G401.6 (cell line): ENCODE measurements at regions not wholly inside any gene's neighbourhood (a gene's known extent, or its start where the extent isn't known, plus 50 kb on each side); places are given as distances from the start of the nearest gene placed in this dataset.
A peak's percentile ranks its signal among the peaks of the same experiment; 100 is the strongest.
"Not testable (repeated sequence)": the region's sequence is repeated elsewhere in the genome, so short reads cannot be mapped to it uniquely, and the experiment has no call there.

Experiments used
- FAIRE-seq: peaks from 2 replicates; lab custom pipeline; 2012; peaks lifted over from hg19 to GRCh38; lab: Jason Lieb, UNC

- no peak for FAIRE-seq
Measured at GRCh38 chr4:79743014-79743413, 330.0 kb downstream of the ANTXR2 start.

DNA sequence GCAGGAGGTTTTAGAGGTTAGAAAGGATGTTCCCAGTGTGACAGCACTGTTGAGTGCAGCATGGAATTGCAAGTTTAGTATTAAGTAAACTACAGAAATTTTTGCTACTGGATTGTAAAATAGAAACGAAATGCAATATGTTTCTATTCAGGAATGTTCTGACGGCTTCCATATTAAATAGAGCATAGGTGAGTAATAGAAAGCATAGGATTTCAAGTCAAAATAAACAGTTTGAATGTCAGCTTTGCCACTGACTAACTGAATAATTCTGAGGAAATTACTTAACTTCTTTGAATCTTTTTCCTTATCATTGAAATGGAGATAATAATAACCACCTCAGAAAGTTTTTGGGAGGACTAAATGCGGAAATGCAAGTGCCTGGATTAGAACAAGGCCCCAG is 331.9 kb upstream of the GK2 start:
- FAIRE-seq = no peak

DNA sequence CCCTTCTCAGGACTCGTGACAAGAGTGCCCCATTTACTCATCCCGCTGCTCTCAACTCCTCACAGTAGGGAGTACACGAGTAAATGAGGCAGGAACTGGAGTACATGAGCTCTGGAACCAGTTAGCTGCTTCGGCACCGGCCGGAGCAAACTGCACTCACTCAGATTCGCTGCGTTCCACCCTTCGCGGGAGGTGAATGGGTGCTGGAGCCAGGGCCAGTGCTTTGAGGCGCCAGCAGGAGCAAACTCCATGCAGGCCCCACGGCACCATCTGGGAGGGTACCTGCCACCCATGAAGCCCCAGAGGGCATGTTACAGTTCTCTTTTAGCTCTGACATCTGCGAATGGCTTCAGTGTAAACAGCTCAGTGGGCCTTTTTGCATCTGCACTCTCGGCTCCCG is 315.5 kb upstream of the GK2 start:
- no peak for FAIRE-seq

DNA sequence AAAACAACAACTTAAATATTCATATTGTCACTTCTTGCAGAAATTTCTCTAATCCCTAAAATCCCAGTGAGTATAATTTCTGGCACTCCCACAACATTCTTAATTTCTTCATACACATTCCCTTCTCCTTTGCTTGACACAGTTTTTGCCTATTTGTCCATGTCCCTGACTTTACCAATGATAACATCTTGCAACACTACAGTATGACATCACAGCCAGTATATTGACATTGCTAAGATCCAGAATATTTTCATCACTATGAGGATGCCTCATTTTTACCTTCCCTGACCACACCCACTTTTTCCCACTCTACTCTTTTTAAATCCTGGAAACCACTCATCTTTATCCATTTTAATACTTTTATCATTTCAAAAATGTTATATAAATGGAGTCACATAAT is 292.3 kb upstream of the GK2 start:
- FAIRE-seq = no peak

DNA sequence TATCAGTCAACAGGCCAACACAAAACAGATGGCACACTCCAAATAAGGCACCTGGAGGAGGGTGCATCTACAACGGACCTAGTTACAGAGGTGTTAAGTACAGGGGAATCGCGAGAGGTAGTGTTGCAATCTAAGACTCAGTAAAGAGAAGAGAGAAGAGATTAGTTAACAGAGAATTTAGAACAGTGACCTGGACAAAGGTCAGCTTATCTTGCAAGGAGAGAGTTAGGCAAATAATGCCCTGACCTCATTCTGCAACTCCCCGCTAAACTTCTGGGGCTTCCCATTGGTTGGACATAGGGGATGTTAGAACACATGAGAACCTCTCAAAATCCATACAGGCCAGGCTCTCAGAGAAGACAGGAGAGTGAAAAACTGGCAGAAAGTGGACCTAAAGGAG is 289.4 kb upstream of the GK2 start:
- FAIRE-seq = no peak

DNA sequence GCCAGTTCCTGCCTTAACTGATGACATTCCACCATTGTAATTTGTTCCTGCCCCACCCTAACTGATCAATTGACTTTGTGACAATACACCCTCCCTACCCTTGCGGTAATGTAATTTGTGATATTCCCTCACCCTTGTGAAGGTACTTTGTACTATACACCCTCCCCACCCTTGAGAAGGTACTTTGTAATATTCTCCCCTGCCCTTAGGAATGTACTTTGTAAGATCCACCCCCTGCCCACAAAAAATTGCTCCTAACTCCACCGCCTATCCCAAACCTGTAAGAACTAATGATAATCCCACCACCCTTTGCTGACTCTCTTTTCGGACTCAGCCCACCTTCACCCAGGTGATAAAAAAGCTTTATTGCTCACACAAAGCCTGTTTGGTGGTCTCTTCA is 288.5 kb upstream of the GK2 start:
- FAIRE-seq = not testable (repeated sequence)

GRCh38 chr4:79695848-79696247 is 287.8 kb upstream of the GK2 start:
- FAIRE-seq = no peak

GRCh38 chr4:79689740-79690139 is 281.7 kb upstream of the GK2 start:
- no peak for FAIRE-seq

GRCh38 chr4:79688691-79689090 is 280.7 kb upstream of the GK2 start:
- FAIRE-seq = no peak

DNA sequence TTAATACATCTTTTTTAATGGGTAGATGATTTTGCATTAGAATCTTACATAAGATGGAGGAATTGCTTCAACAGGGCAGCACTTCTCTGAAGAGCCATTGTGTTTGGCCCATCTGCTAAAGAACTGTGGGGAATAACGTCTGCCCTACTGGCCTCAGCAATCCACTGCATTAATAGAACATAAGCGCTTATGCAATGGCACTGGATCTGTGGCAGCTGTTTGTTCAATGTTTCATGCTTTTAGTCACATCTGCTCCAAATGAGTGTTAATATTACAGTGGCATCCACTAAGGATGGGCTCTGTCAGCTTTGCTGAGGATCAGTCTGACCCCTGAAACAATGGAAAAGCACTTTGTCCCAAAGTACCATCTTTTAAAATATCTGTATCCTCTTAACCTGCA is 279.0 kb upstream of the GK2 start:
- no peak for FAIRE-seq

DNA sequence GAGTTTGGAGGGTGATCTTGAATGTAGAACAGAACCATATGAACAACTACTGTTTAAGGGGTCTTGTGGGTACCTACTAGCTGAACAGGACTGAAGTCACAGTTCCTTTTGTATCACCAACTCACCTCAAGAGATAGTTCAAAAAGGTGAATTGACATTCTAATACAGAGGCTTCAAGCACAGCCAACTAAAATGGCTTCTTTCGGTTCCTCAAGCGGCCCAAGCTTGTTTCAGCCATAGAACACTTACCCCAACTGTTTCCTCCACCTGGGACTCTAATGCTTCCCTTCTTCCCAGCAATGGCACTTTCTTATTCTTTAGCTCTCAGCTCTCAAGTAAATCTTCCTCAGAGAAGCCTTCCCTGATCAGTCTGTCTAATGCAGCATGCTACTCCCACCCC is 277.5 kb upstream of the GK2 start:
- FAIRE-seq = no peak

DNA sequence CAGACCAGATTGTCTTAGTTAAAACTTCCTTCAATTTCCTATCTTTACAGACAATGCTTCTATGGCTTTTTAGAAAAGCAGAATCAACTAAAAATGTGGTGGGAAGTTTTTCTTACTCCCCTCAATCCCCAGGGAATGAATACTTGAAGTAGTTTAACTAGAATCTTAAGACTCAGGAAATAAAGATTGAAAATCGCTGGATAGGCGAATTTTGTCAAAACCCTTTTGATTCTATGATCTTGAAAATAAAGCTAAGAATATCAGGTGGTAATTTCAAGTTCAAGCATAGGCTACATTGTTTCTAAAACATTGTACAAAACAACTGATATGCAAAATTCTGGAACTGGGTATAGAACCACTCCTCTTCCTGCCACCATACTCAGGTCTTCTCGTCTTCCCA is 276.5 kb upstream of the GK2 start:
- FAIRE-seq = no peak

DNA sequence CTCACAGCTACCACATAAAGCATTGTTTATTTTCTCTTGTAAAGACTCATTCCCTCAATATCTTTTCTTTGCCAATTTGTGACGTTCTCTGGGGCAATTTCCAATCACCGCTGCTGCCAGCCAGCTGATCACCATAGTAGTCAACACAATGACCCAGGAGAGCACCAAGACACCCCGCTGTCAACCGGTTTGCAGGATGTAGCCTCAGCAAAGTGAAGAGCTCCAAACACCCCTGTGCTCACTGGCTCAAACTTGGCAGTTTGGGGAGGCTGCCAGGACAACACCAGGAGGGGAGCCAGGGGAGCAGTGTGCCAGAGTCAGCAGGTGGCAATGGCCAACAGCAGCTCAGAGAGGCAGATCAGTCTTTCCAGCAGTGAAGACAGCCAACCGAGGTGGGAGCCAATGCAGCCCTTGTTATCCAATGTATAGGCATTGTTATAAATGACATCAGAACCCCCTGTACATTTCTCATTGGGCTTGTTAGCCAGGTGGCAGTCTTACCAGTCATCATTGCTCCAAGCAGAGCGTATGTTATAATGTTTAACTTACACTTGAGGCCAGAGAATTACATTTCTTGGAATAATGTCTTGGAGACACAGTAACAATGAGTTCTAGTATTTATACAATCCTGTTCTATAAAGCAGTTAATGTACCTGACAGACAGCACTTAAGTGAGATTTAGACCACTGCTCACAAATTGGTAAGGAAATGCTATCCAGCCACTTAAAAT is 274.9 kb upstream of the GK2 start:
- no peak for FAIRE-seq

DNA sequence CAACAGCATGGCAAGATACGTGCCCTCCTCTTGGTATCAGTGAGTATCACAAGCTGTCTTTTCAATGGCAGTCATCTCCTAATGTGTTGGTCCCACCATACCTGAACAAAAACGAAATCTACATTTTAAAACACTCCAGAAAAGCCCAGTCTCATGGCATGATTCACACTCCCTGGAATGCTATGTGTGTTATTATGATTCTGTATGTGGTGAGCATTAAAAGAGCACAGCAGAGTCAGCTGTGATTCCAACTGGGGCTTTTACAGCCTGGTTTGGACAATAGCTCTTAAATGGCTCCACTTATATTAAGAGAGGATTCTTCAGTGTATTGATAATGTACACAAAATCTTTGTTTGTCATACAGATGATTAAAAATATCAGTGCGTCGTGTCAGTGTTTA is 274.1 kb upstream of the GK2 start:
- FAIRE-seq = no peak

DNA sequence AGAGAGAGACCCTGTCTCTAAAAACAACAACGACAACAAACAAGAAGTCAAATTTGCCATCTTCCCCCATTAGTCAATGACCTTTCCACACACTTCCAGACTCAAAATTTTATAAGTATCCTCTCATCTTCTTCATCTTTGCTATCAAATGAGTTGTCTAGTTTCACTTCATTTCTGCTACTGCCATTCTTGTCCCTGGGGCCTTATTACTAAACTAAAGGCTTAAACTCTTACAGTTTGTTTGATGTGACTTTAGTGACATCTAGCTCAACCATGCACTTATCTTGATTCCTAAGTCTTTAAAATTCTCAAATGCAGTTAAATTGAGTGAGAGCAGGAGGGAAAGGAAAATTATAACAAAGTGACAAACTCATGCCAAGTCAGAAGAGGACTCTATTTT is 271.8 kb upstream of the GK2 start:
- no peak for FAIRE-seq

DNA sequence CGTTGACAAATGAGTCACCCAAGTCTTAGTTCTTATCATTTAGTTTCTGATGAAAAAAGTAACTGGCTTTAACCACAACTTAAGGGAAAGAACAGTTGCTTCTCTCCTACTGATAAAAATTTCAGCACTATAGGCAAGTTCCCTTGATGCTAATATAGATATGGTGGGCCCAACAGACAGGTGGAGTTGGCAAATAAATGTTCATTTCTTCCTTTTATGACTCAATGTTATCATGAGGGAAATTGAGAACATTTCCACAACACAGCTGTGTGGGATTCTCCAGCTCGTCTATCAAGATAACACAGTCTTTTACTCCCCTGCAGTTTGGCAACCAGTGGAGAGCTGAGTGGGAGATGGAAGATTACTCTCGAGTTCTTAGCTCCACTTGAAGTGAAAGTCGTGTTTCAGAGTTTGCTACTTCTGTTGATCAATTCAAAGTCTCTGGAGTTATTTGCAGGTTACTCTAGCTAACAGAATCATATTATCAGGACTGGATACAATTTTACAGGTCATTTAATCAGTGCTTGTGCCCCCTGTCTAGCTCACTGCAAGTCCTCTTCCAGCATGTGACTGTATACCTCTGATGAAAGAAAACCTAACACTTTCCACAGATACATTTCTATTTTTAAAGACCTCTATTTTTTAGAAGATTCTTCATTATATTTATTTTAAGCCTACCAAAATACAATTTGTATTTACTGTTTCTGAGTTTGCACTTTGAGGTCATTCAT is 270.6 kb upstream of the GK2 start:
- no peak for FAIRE-seq

- no peak for FAIRE-seq
Measured at GRCh38 chr4:79676705-79677104, 268.7 kb upstream of the GK2 start.

DNA sequence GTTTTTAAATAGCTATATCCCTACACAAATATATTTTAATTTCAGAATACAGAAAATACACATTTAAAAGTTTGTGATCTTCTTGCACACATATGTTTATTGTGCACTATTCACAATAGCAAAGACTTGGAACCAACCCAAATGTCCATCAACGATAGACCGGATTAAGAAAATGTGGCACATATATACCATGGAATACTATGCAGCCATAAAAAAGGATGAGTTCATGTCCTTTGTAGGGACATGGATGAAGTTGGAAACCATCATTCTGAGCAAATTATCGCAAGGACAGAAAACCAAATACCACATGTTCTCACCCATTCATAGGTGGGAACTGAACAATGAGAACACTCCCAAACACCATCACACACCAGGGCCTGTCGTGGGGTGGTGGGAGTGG is 266.9 kb upstream of the GK2 start:
- FAIRE-seq = not testable (repeated sequence)

DNA sequence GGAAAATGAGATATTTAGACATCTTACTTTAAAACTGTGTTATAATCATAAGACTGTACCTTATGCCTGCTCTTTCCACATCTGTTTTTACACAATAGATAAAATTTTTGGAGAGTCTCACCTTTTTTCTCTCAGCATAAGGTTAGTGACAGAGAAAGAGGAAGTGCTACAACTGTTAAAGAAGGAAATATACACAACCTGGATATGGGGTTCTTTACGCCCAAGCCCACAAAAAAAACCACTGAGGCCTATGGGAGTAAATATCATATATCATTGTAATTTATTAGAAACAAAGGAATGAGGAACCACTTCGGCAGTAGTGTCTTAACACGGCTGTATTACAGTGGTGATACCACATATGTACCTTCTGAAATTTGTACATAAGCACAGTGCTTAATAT is 265.9 kb upstream of the GK2 start:
- no peak for FAIRE-seq

- FAIRE-seq = no peak
Measured at GRCh38 chr4:79673377-79673776, 265.3 kb upstream of the GK2 start.

GRCh38 chr4:79666875-79667274 is 258.8 kb upstream of the GK2 start:
- no peak for FAIRE-seq

GRCh38 chr4:79666112-79666511 is 258.1 kb upstream of the GK2 start:
- FAIRE-seq = peak; percentile 50

DNA sequence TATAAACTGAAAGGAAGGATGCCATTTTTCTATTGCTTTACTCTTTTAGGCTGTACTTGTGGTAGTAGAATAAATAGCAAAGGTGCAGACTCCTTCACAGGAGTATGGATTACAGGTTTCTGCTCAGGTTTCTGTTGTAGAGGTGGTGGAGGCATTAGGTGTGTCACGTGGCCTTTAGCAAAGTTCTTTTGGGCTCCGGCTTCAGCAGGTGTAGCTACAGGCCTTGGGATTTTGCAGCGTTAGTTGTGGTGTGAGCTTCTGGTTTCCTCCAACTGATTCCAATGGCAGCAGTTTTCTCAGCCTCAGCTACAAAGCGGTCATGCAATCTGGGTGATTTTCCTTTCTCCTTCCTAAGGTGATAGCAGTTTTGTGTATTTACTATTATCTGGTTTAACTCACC is 255.8 kb upstream of the GK2 start:
- no peak for FAIRE-seq

DNA sequence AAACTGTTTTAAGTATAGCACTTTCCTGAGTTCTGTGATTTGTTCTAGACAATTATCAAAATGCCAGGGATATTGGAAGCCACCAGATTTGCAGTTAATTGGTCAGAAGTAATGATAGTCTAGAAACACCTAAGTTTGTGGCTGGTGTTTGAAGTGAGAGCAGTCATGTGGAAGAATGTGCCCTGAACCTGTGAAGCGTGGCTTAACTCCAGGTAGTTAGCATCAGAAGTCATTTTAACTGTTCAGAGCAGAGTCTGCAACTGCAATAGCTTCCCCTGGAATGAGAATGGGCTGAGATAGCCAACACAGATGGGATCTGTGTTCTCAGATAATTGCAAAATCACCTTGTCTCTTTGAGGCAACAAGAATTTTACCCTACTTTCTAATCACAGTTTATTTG is 255.1 kb upstream of the GK2 start:
- no peak for FAIRE-seq
